MM.1S (cell line): ENCODE measurements at regions not wholly inside any gene's neighbourhood (a gene's known extent, or its start where the extent isn't known, plus 50 kb on each side); places are given as distances from the start of the nearest gene placed in this dataset.

ENCODE experiments used
- DNase-seq: peaks from one replicate; pipeline ENCODE4 v3.0.0-alpha.2; 2015
- H2AFZ ChIP-seq: fragments of 300-600 bp; sonication (generic); 2 replicates; pipeline ENCODE4 v1.6.0; 2016; ENCODE audit warnings: antibody characterized with exemption, low read length
- H3F3A ChIP-seq: fragments of 300-600 bp; sonication (generic); 2 replicates; pipeline ENCODE4 v1.6.1; 2016; ENCODE audit warnings: mild to moderate bottlenecking, antibody characterized with exemption, low read length, moderate library complexity, mixed read lengths; ENCODE audit not compliant: insufficient read depth
- H3K27ac ChIP-seq: fragments of 300-600 bp; sonication (generic); 2 replicates; pipeline ENCODE4 v1.5.1; 2016; ENCODE audit warnings: mild to moderate bottlenecking, low read length
- H3K27me3 ChIP-seq: fragments of 300-600 bp; sonication (generic); replicated peaks from 2 replicates; pipeline ENCODE4 v1.6.0; 2016; ENCODE audit warnings: low read length; ENCODE audit not compliant: insufficient read depth
- H3K36me3 ChIP-seq: fragments of 300-600 bp; sonication (generic); replicated peaks from 2 replicates; pipeline ENCODE4 v1.6.1; 2016; ENCODE audit warnings: mild to moderate bottlenecking, low read length, mixed read lengths; ENCODE audit not compliant: insufficient read depth
- H3K4me1 ChIP-seq: fragments of 300-600 bp; sonication (generic); 2 replicates; pipeline ENCODE4 v1.6.1; 2016; ENCODE audit warnings: low read length, mixed read lengths
- H3K4me2 ChIP-seq: fragments of 300-600 bp; sonication (generic); 2 replicates; pipeline ENCODE4 v1.6.0; 2016; ENCODE audit warnings: low read depth, low read length
- H3K4me3 ChIP-seq: fragments of 300-600 bp; sonication (generic); 2 replicates; pipeline ENCODE4 v1.5.1; 2016; ENCODE audit warnings: low read length, mixed read lengths
- H3K79me2 ChIP-seq: fragments of 300-600 bp; sonication (generic); 2 replicates; pipeline ENCODE4 v1.6.1; 2016; ENCODE audit warnings: mixed run types, low read length, mixed read lengths
- H3K9ac ChIP-seq: fragments of 300-600 bp; sonication (generic); 2 replicates; pipeline ENCODE4 v1.6.1; 2016; ENCODE audit warnings: low read length, mixed read lengths
- H3K9me2 ChIP-seq: fragments of 300-600 bp; sonication (generic); replicated peaks from 2 replicates; pipeline ENCODE4 v1.6.1; 2016; ENCODE audit warnings: mild to moderate bottlenecking, low read length, mixed read lengths; ENCODE audit not compliant: insufficient read depth
- H3K9me3 ChIP-seq: fragments of 300-600 bp; sonication (generic); replicated peaks from 2 replicates; pipeline ENCODE4 v1.6.1; 2016; ENCODE audit warnings: mild to moderate bottlenecking, low read length, mixed read lengths; ENCODE audit not compliant: insufficient read depth
- H4K20me1 ChIP-seq: fragments of 300-600 bp; sonication (generic); 2 replicates; pipeline ENCODE4 v1.6.1; 2016; ENCODE audit warnings: mild to moderate bottlenecking, low read length, moderate library complexity, mixed read lengths; ENCODE audit not compliant: insufficient read depth
- CTCF ChIP-seq: fragments of 300-600 bp; sonication (generic); IDR thresholded peaks from 2 replicates; pipeline ENCODE4 v1.5.1; 2016; ENCODE audit warnings: antibody characterized with exemption, low read length, mixed read lengths
- EZH2 ChIP-seq: fragments of 300-600 bp; sonication (generic); optimal IDR thresholded peaks from 2 replicates; pipeline ENCODE3; 2017; ENCODE audit warnings: low read depth, mild to moderate bottlenecking, antibody characterized with exemption, low read length, mixed read lengths
- EZH2phosphoT487 ChIP-seq: fragments of 300-600 bp; sonication (generic); IDR thresholded peaks from 2 replicates; pipeline ENCODE4 v1.6.1; 2018; ENCODE audit warnings: antibody characterized with exemption, low read length

GRCh38 chr2:174690026-174690425 is 74.2 kb downstream of the CHRNA1 start:
- Histone ChIP-seq H2AFZ (no peak overlapping the region), H3K4me1 (peaks cover 6% of the 10 kb centered on the region; the same call in 1 of the 2 replicates), H3K9me2 (no peaks in the 10 kb centered on the region), H3K9me3 (no peaks in the 10 kb centered on the region), H3K79me2 (no peaks in the 10 kb centered on the region), H3K9ac (no peak overlapping the region), H3K36me3 (no peaks in the 10 kb centered on the region), H3F3A (no peaks in the 10 kb centered on the region), H3K4me3 (no peak overlapping the region), H4K20me1 (no peaks in the 10 kb centered on the region), H3K27me3 (no peaks in the 10 kb centered on the region), H3K4me2 (no peak overlapping the region), H3K27ac (no peak overlapping the region)
- TF ChIP-seq EZH2 = no peak
- TF ChIP-seq CTCF = no peak
- no peak for TF ChIP-seq EZH2phosphoT487
- no peak for DNase-seq

- Histone ChIP-seq H3K9me2 (no peaks in the 10 kb centered on the region), H3K9me3 (no peaks in the 10 kb centered on the region), H3F3A (no peaks in the 10 kb centered on the region), H3K27me3 (peaks cover 6% of the 10 kb centered on the region), H3K27ac (no peak overlapping the region), H2AFZ (no peak overlapping the region), H3K36me3 (no peaks in the 10 kb centered on the region), H3K4me3 (no peak overlapping the region), H3K4me2 (no peak overlapping the region), H3K79me2 (no peaks in the 10 kb centered on the region), H3K4me1 (peaks cover 6% of the 10 kb centered on the region; the same call in 1 of the 2 replicates), H3K9ac (no peak overlapping the region), H4K20me1 (no peaks in the 10 kb centered on the region)
- DNase-seq = peak; percentile 68
- peak; percentile 60 for TF ChIP-seq CTCF
- TF ChIP-seq EZH2phosphoT487 = no peak
These were observed 76.2 kb downstream of the CHRNA1 start for GRCh38 chr2:174688079-174688478.

- no peaks in the 10 kb centered on the region for H3K79me2 ChIP-seq
- H3K9me2 ChIP-seq = no peaks in the 10 kb centered on the region
- no peak for DNase-seq
- H3K36me3 ChIP-seq = no peaks in the 10 kb centered on the region
- no peak overlapping the region for H3K4me2 ChIP-seq
- TF ChIP-seq CTCF (no peak), EZH2 (no peak), EZH2phosphoT487 (no peak)
- H3K9me3 ChIP-seq = no peaks in the 10 kb centered on the region
- H3K4me3 ChIP-seq = no peak overlapping the region
- peaks cover 6% of the 10 kb centered on the region; the same call in 1 of the 2 replicates for H3K4me1 ChIP-seq
- no peaks in the 10 kb centered on the region for H3F3A ChIP-seq
- H3K27ac ChIP-seq = no peak overlapping the region
- H3K9ac ChIP-seq = no peak overlapping the region
- no peaks in the 10 kb centered on the region for H4K20me1 ChIP-seq
- peaks cover 7% of the 10 kb centered on the region for H3K27me3 ChIP-seq
- H2AFZ ChIP-seq = no peak overlapping the region
These were observed 77.8 kb downstream of the CHRNA1 start for GRCh38 chr2:174686430-174686829.
